ENCODE measurements at regions not wholly inside any gene's neighbourhood (a gene's known extent, or its start where the extent isn't known, plus 50 kb on each side); places are given as distances from the start of the nearest gene placed in this dataset.
A peak's percentile ranks its signal among the peaks of the same experiment; 100 is the strongest.
"Not testable (repeated sequence)": the region's sequence is repeated elsewhere in the genome, so short reads cannot be mapped to it uniquely, and the experiment has no call there.

- H3K36me3 Mint-ChIP-seq (ENCODE audit: low read depth) = no peaks in the 10 kb centered on the region
- peak overlapping the region in 2 of 3 experiments; percentile 94 for H3K27ac Mint-ChIP-seq
- no peak for TF ChIP-seq CTCF (IDR thresholded peaks at IDR 0.05; ENCODE audit: unreplicated experiment in 3 of 3)
- peaks cover 3% of the 10 kb centered on the region for H3K27me3 Mint-ChIP-seq (ENCODE audit: low read depth)
- H3K4me3 Mint-ChIP-seq = no peak overlapping the region
- peaks cover 35% of the 10 kb centered on the region for H3K4me1 Mint-ChIP-seq
- H3K9me3 Mint-ChIP-seq = no peaks in the 10 kb centered on the region
Measured at GRCh38 chr4:38530486-38530885, 133.5 kb upstream of the KLF3 start.

- H3K4me3 Mint-ChIP-seq = peak overlapping the region in 2 of 3 experiments; percentile 32 to 35
- H3K36me3 Mint-ChIP-seq (ENCODE audit: low read depth) = no peaks in the 10 kb centered on the region
- H3K27ac Mint-ChIP-seq = peak overlapping the region; percentile 91 to 94 (median 94)
- no peaks in the 10 kb centered on the region for H3K9me3 Mint-ChIP-seq
- peaks cover 35% of the 10 kb centered on the region for H3K4me1 Mint-ChIP-seq
- TF ChIP-seq CTCF (IDR thresholded peaks at IDR 0.05; ENCODE audit: unreplicated experiment in 3 of 3) = no peak
- peaks cover 3% of the 10 kb centered on the region for H3K27me3 Mint-ChIP-seq (ENCODE audit: low read depth)
Measured at GRCh38 chr4:38531141-38531727, 132.8 kb upstream of the KLF3 start.

GRCh38 chr4:38532908-38533499 is 131.0 kb upstream of the KLF3 start:
- TF ChIP-seq CTCF (IDR thresholded peaks at IDR 0.05; ENCODE audit: unreplicated experiment in 3 of 3) = no peak
- peaks cover 2% of the 10 kb centered on the region for H3K9me3 Mint-ChIP-seq
- peaks cover 35% of the 10 kb centered on the region for H3K4me1 Mint-ChIP-seq
- H3K36me3 Mint-ChIP-seq (ENCODE audit: low read depth) = no peaks in the 10 kb centered on the region
- H3K27ac Mint-ChIP-seq = peak overlapping the region; percentile 78 to 94 (median 91)
- H3K4me3 Mint-ChIP-seq = peak overlapping the region in 1 of 3 experiments; percentile 34
- H3K27me3 Mint-ChIP-seq (ENCODE audit: low read depth) = no peaks in the 10 kb centered on the region

GRCh38 chr4:38534344-38535045 is 129.5 kb upstream of the KLF3 start:
- TF ChIP-seq CTCF (IDR thresholded peaks at IDR 0.05; ENCODE audit: unreplicated experiment in 3 of 3) = no peak
- H3K36me3 Mint-ChIP-seq (ENCODE audit: low read depth) = no peaks in the 10 kb centered on the region
- H3K4me3 Mint-ChIP-seq = no peak overlapping the region
- H3K4me1 Mint-ChIP-seq = peaks cover 29% of the 10 kb centered on the region
- H3K27me3 Mint-ChIP-seq (ENCODE audit: low read depth) = no peaks in the 10 kb centered on the region
- no peak overlapping the region for H3K27ac Mint-ChIP-seq
- H3K9me3 Mint-ChIP-seq = peaks cover 2% of the 10 kb centered on the region

GRCh38 chr4:38535071-38535470 is 128.9 kb upstream of the KLF3 start:
- not testable (repeated sequence) for H3K36me3 Mint-ChIP-seq (ENCODE audit: low read depth); H3K27me3 Mint-ChIP-seq (ENCODE audit: low read depth); H3K4me3 Mint-ChIP-seq; H3K27ac Mint-ChIP-seq; H3K9me3 Mint-ChIP-seq
- peaks cover 28% of the 10 kb centered on the region for H3K4me1 Mint-ChIP-seq

- Mint-ChIP-seq H3K9me3 (peaks cover 2% of the 10 kb centered on the region), H3K36me3 (ENCODE audit: low read depth) (no peaks in the 10 kb centered on the region), H3K27me3 (ENCODE audit: low read depth) (no peaks in the 10 kb centered on the region), H3K27ac (no peak overlapping the region), H3K4me3 (no peak overlapping the region), H3K4me1 (peaks cover 28% of the 10 kb centered on the region)
- no peak for TF ChIP-seq CTCF (IDR thresholded peaks at IDR 0.05; ENCODE audit: unreplicated experiment in 3 of 3)
Measured at GRCh38 chr4:38535717-38536116, 128.3 kb upstream of the KLF3 start.

Measured in nephron (organoid).